ENCODE measurements at regions not wholly inside any gene's neighbourhood (a gene's known extent, or its start where the extent isn't known, plus 50 kb on each side); places are given as distances from the start of the nearest gene placed in this dataset.

DNA sequence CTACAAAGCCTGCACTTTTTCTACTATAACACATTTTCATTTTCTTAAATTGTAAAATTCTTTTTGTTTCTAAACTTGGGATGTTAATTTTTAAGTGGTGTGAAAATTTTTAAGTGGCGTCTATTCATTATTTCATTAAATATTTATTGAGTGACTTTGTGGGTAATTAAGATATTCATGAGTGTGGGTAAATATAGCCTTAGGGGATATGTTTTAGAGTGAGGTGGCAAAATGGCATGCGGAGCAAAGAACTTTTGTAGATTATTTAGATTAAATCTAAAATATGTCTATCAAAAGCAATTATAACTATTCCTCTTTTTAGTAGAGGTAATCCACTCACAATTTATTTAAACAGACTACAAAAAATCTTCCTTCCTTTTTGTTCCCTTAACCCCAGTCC is 188.4 kb downstream of the PCSK1 start:
- Histone ChIP-seq H3K79me1 (replicated peaks; ENCODE audit: low read length, poor library complexity, severe bottlenecking) (no peaks in the 10 kb centered on the region), H2AK5ac (ENCODE audit: low read length, severe bottlenecking) (no peak overlapping the region), H3K4ac (ENCODE audit: low read depth in 1 of 2, low read length in 2 of 2) (no peak overlapping the region), H3K27me3 (ENCODE audit: control insufficient read depth in 1 of 2, insufficient read depth in 1 of 2, low read length in 2 of 2) (no peaks in the 10 kb centered on the region), H3K9me3 (ENCODE audit: control insufficient read depth, low read length) (no peaks in the 10 kb centered on the region), H3K4me3 (ENCODE audit: insufficient read depth in 1 of 2, low read depth in 1 of 2, low read length in 2 of 2) (no peak overlapping the region), H3K4me2 (ENCODE audit: low read length, poor library complexity, severe bottlenecking) (no peak overlapping the region), H2BK12ac (ENCODE audit: low read length in 2 of 2) (no peak overlapping the region), H2BK120ac (ENCODE audit: low read depth, low read length) (no peak overlapping the region), H3K9ac (ENCODE audit: low read length) (no peak overlapping the region), H2AFZ (ENCODE audit: low read depth, low read length) (no peak overlapping the region), H3K4me1 (ENCODE audit: control insufficient read depth, insufficient read depth, low read depth, low read length) (no peaks in the 10 kb centered on the region), H3K23ac (ENCODE audit: low read length in 2 of 2) (no peak overlapping the region), H3K18ac (ENCODE audit: low read depth in 1 of 2, low read length in 2 of 2) (no peak overlapping the region), H3K36me3 (ENCODE audit: control insufficient read depth in 1 of 2, insufficient read depth in 2 of 2, low read depth in 1 of 2, low read length in 2 of 2) (no peaks in the 10 kb centered on the region), H3K14ac (ENCODE audit: low read length in 2 of 2) (no peak overlapping the region), H2BK15ac (ENCODE audit: low read depth, poor library complexity, severe bottlenecking) (no peak overlapping the region), H3K27ac (ENCODE audit: low read length, poor library complexity, severe bottlenecking) (no peak overlapping the region), H2BK5ac (ENCODE audit: low read depth, low read length, poor library complexity, severe bottlenecking) (no peak overlapping the region), H4K91ac (ENCODE audit: low read length) (no peak overlapping the region), H4K8ac (ENCODE audit: low read length) (no peak overlapping the region)
- WGBS: 88% methylated on average over 1 of the region's 2 CpGs
- no peak for DNase-seq

DNA sequence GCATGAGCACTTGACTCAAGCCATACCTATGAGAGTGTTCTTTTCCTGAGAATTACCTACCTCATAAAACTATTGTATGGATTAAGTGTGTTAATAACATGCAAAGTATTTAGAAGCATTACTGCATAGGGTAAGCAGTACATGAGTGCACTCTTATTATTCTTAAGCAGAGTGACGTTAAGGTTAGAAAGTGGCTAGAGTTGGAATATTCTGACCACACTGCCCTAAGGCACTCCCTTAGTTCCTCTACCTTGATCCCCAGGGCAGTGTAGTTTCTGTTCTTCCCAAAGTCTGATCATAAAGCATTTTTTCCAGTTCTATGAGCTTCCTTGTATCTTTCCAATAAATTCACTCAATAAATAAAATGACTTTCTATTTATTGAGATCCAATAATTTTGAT is 189.2 kb downstream of the PCSK1 start:
- WGBS: 100% methylated on average over 1 of the region's 1 CpG
- H3K79me1 ChIP-seq (replicated peaks; ENCODE audit: low read length, poor library complexity, severe bottlenecking): no peaks in the 10 kb centered on the region
- no peak overlapping the region for H2AK5ac ChIP-seq (ENCODE audit: low read length, severe bottlenecking)
- no peak overlapping the region for H4K8ac ChIP-seq (ENCODE audit: low read length)
- H3K4me3 ChIP-seq (ENCODE audit: insufficient read depth in 1 of 2, low read depth in 1 of 2, low read length in 2 of 2): no peak overlapping the region
- H3K14ac ChIP-seq (ENCODE audit: low read length in 2 of 2): no peak overlapping the region
- no peak overlapping the region for H2BK120ac ChIP-seq (ENCODE audit: low read depth, low read length)
- no peaks in the 10 kb centered on the region for H3K36me3 ChIP-seq (ENCODE audit: control insufficient read depth in 1 of 2, insufficient read depth in 2 of 2, low read depth in 1 of 2, low read length in 2 of 2)
- H3K9ac ChIP-seq (ENCODE audit: low read length): no peak overlapping the region
- H4K91ac ChIP-seq (ENCODE audit: low read length): no peak overlapping the region
- H2BK15ac ChIP-seq (ENCODE audit: low read depth, poor library complexity, severe bottlenecking): no peak overlapping the region
- no peak overlapping the region for H3K4me2 ChIP-seq (ENCODE audit: low read length, poor library complexity, severe bottlenecking)
- no peak overlapping the region for H2BK12ac ChIP-seq (ENCODE audit: low read length in 2 of 2)
- no peak overlapping the region for H3K4ac ChIP-seq (ENCODE audit: low read depth in 1 of 2, low read length in 2 of 2)
- H2AFZ ChIP-seq (ENCODE audit: low read depth, low read length): no peak overlapping the region
- no peak overlapping the region for H3K18ac ChIP-seq (ENCODE audit: low read depth in 1 of 2, low read length in 2 of 2)
- peak overlapping the region; percentile 57 for H3K27ac ChIP-seq (ENCODE audit: low read length, poor library complexity, severe bottlenecking)
- H3K27me3 ChIP-seq (ENCODE audit: control insufficient read depth in 1 of 2, insufficient read depth in 1 of 2, low read length in 2 of 2): no peaks in the 10 kb centered on the region
- H3K23ac ChIP-seq (ENCODE audit: low read length in 2 of 2): no peak overlapping the region
- no peak for DNase-seq
- H2BK5ac ChIP-seq (ENCODE audit: low read depth, low read length, poor library complexity, severe bottlenecking): no peak overlapping the region
- H3K4me1 ChIP-seq (ENCODE audit: control insufficient read depth, insufficient read depth, low read depth, low read length): no peaks in the 10 kb centered on the region
- no peaks in the 10 kb centered on the region for H3K9me3 ChIP-seq (ENCODE audit: control insufficient read depth, low read length)

DNA sequence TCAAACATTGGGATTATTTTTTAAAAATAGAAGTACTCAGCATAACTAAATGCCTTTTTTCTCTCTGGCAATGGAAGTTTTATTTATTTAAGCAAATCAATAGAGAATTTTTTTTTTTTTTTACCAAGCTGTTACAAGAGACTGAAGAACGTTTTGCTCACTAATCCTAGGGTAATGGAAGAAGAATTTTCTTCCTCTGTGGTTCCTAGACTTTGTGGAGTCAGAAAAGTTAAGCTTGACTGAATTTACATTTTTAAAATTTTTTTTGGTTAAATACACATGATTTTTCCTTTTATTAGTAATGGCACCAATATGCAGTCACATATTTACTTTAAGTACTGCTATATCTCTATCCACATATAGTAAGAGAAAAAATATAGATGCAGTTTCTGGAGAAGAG is 189.8 kb downstream of the PCSK1 start:
- no peak overlapping the region for H3K23ac ChIP-seq (ENCODE audit: low read length in 2 of 2)
- H2AFZ ChIP-seq (ENCODE audit: low read depth, low read length): no peak overlapping the region
- H4K8ac ChIP-seq (ENCODE audit: low read length): no peak overlapping the region
- no peak overlapping the region for H3K14ac ChIP-seq (ENCODE audit: low read length in 2 of 2)
- no peak overlapping the region for H3K4me3 ChIP-seq (ENCODE audit: insufficient read depth in 1 of 2, low read depth in 1 of 2, low read length in 2 of 2)
- no peak overlapping the region for H4K91ac ChIP-seq (ENCODE audit: low read length)
- no peak overlapping the region for H3K18ac ChIP-seq (ENCODE audit: low read depth in 1 of 2, low read length in 2 of 2)
- DNase-seq: no peak
- no peaks in the 10 kb centered on the region for H3K27me3 ChIP-seq (ENCODE audit: control insufficient read depth in 1 of 2, insufficient read depth in 1 of 2, low read length in 2 of 2)
- no peak overlapping the region for H2AK5ac ChIP-seq (ENCODE audit: low read length, severe bottlenecking)
- no peaks in the 10 kb centered on the region for H3K36me3 ChIP-seq (ENCODE audit: control insufficient read depth in 1 of 2, insufficient read depth in 2 of 2, low read depth in 1 of 2, low read length in 2 of 2)
- peak overlapping the region; percentile 13 for H3K9ac ChIP-seq (ENCODE audit: low read length)
- no peaks in the 10 kb centered on the region for H3K9me3 ChIP-seq (ENCODE audit: control insufficient read depth, low read length)
- no CpG with 5 or more reads among the region's 1 CpG for WGBS
- no peaks in the 10 kb centered on the region for H3K4me1 ChIP-seq (ENCODE audit: control insufficient read depth, insufficient read depth, low read depth, low read length)
- H2BK15ac ChIP-seq (ENCODE audit: low read depth, poor library complexity, severe bottlenecking): no peak overlapping the region
- H3K79me1 ChIP-seq (replicated peaks; ENCODE audit: low read length, poor library complexity, severe bottlenecking): no peaks in the 10 kb centered on the region
- no peak overlapping the region for H3K4ac ChIP-seq (ENCODE audit: low read depth in 1 of 2, low read length in 2 of 2)
- H2BK120ac ChIP-seq (ENCODE audit: low read depth, low read length): no peak overlapping the region
- peak overlapping the region; percentile 57 for H3K27ac ChIP-seq (ENCODE audit: low read length, poor library complexity, severe bottlenecking)
- no peak overlapping the region for H2BK12ac ChIP-seq (ENCODE audit: low read length in 2 of 2)
- H3K4me2 ChIP-seq (ENCODE audit: low read length, poor library complexity, severe bottlenecking): no peak overlapping the region
- H2BK5ac ChIP-seq (ENCODE audit: low read depth, low read length, poor library complexity, severe bottlenecking): no peak overlapping the region

GRCh38 chr5:96242571-96242970 is 190.5 kb downstream of the PCSK1 start:
- Histone ChIP-seq H3K27me3 (ENCODE audit: control insufficient read depth in 1 of 2, insufficient read depth in 1 of 2, low read length in 2 of 2) (no peaks in the 10 kb centered on the region), H2BK5ac (ENCODE audit: low read depth, low read length, poor library complexity, severe bottlenecking) (no peak overlapping the region), H3K9me3 (ENCODE audit: control insufficient read depth, low read length) (no peaks in the 10 kb centered on the region), H3K14ac (ENCODE audit: low read length in 2 of 2) (no peak overlapping the region), H2BK12ac (ENCODE audit: low read length in 2 of 2) (no peak overlapping the region), H3K4me2 (ENCODE audit: low read length, poor library complexity, severe bottlenecking) (no peak overlapping the region), H2BK15ac (ENCODE audit: low read depth, poor library complexity, severe bottlenecking) (no peak overlapping the region), H3K23ac (ENCODE audit: low read length in 2 of 2) (no peak overlapping the region), H3K4ac (ENCODE audit: low read depth in 1 of 2, low read length in 2 of 2) (no peak overlapping the region), H3K36me3 (ENCODE audit: control insufficient read depth in 1 of 2, insufficient read depth in 2 of 2, low read depth in 1 of 2, low read length in 2 of 2) (no peaks in the 10 kb centered on the region), H3K79me1 (replicated peaks; ENCODE audit: low read length, poor library complexity, severe bottlenecking) (no peaks in the 10 kb centered on the region), H4K8ac (ENCODE audit: low read length) (no peak overlapping the region), H4K91ac (ENCODE audit: low read length) (no peak overlapping the region), H3K4me1 (ENCODE audit: control insufficient read depth, insufficient read depth, low read depth, low read length) (no peaks in the 10 kb centered on the region), H3K9ac (ENCODE audit: low read length) (no peak overlapping the region), H2AK5ac (ENCODE audit: low read length, severe bottlenecking) (peak overlapping the region; percentile 74), H3K4me3 (ENCODE audit: insufficient read depth in 1 of 2, low read depth in 1 of 2, low read length in 2 of 2) (no peak overlapping the region), H2AFZ (ENCODE audit: low read depth, low read length) (no peak overlapping the region), H2BK120ac (ENCODE audit: low read depth, low read length) (no peak overlapping the region), H3K27ac (ENCODE audit: low read length, poor library complexity, severe bottlenecking) (no peak overlapping the region), H3K18ac (ENCODE audit: low read depth in 1 of 2, low read length in 2 of 2) (no peak overlapping the region)
- DNase-seq: no peak
- WGBS: 89% methylated on average over 1 of the region's 1 CpG
